Central memory CD8-positive, alpha-beta T cell (primary cell): ENCODE measurements at regions not wholly inside any gene's neighbourhood (a gene's known extent, or its start where the extent isn't known, plus 50 kb on each side); places are given as distances from the start of the nearest gene placed in this dataset.

Source experiments
- ATAC-seq: fragments of 150-1000 bp; cut with Tn5 transposase; replicated peaks from 2 replicates; pipeline ENCODE4 v1.10.0; 2022; ENCODE audit warnings: mild to moderate bottlenecking, moderate FRiP score, moderate number of reproducible peaks; ENCODE audit not compliant: poor library complexity, severe bottlenecking; ENCODE audit errors: extremely low read depth
- DNase-seq, 2 donors: peaks; one replicate each; pipeline ENCODE4 v3.0.0; 2021; ENCODE audit warnings: low spot score in 2 of 2
- H3K27ac Mint-ChIP-seq: one replicate; pipeline ENCODE4 v1.8.0; 2022; ENCODE audit warnings: low read depth, mild to moderate bottlenecking, moderate library complexity, mixed read lengths
- H3K27me3 Mint-ChIP-seq: one replicate; pipeline ENCODE4 v1.8.0; 2022; ENCODE audit warnings: mixed read lengths
- H3K36me3 Mint-ChIP-seq: one replicate; pipeline ENCODE4 v1.8.0; 2022; ENCODE audit warnings: mild to moderate bottlenecking, moderate library complexity, mixed read lengths; ENCODE audit not compliant: insufficient read depth
- H3K4me1 Mint-ChIP-seq: one replicate; pipeline ENCODE4 v1.8.0; 2022; ENCODE audit warnings: mixed read lengths
- H3K4me3 Mint-ChIP-seq: one replicate; pipeline ENCODE4 v1.8.0; 2022; ENCODE audit warnings: mild to moderate bottlenecking, moderate library complexity, mixed read lengths
- H3K9me3 Mint-ChIP-seq: one replicate; pipeline ENCODE4 v1.8.0; 2022; ENCODE audit warnings: mixed read lengths

- no peak for DNase-seq
- Mint-ChIP-seq H3K4me1 (no peaks in the 10 kb centered on the region), H3K9me3 (peaks cover 5% of the 10 kb centered on the region), H3K4me3 (no peak overlapping the region), H3K36me3 (peaks cover 5% of the 10 kb centered on the region), H3K27me3 (no peaks in the 10 kb centered on the region), H3K27ac (no peak overlapping the region)
- no peak for ATAC-seq
Measured at GRCh38 chr5:7210549-7210948, 185.4 kb upstream of the ADCY2 start.

GRCh38 chr5:7213525-7213924 is 182.4 kb upstream of the ADCY2 start:
- no peak for ATAC-seq
- H3K4me1 Mint-ChIP-seq, result no peaks in the 10 kb centered on the region
- H3K4me3 Mint-ChIP-seq, result no peak overlapping the region

GRCh38 chr5:7214906-7215416 is 181.0 kb upstream of the ADCY2 start:
- Mint-ChIP-seq H3K36me3 (peaks cover 3% of the 10 kb centered on the region), H3K27me3 (no peaks in the 10 kb centered on the region), H3K4me3 (no peak overlapping the region), H3K9me3 (no peaks in the 10 kb centered on the region), H3K27ac (no peak overlapping the region), H3K4me1 (no peaks in the 10 kb centered on the region)
- ATAC-seq, result no peak
- no peak for DNase-seq

More at GRCh38 chr5:7213525-7213924, 182.4 kb upstream of the ADCY2 start:
- no peak overlapping the region for H3K27ac Mint-ChIP-seq
- H3K9me3 Mint-ChIP-seq, result no peaks in the 10 kb centered on the region
- DNase-seq, result no peak
- H3K27me3 Mint-ChIP-seq, result no peaks in the 10 kb centered on the region
- H3K36me3 Mint-ChIP-seq, result peaks cover 5% of the 10 kb centered on the region

- peaks cover 3% of the 10 kb centered on the region for H3K36me3 Mint-ChIP-seq
- H3K4me3 Mint-ChIP-seq, result no peak overlapping the region
- H3K4me1 Mint-ChIP-seq, result no peaks in the 10 kb centered on the region
- H3K9me3 Mint-ChIP-seq, result no peaks in the 10 kb centered on the region
- no peaks in the 10 kb centered on the region for H3K27me3 Mint-ChIP-seq
- no peak overlapping the region for H3K27ac Mint-ChIP-seq
- DNase-seq (no peak), ATAC-seq (no peak)
Measured at GRCh38 chr5:7218141-7218540, 177.8 kb upstream of the ADCY2 start.

GRCh38 chr5:7220156-7220555 is 175.8 kb upstream of the ADCY2 start:
- Mint-ChIP-seq H3K27me3 (no peaks in the 10 kb centered on the region), H3K27ac (no peak overlapping the region), H3K36me3 (no peaks in the 10 kb centered on the region), H3K4me3 (no peak overlapping the region), H3K9me3 (no peaks in the 10 kb centered on the region), H3K4me1 (no peaks in the 10 kb centered on the region)
- no peak for DNase-seq
- no peak for ATAC-seq

- no peak for DNase-seq
- Mint-ChIP-seq H3K27me3 (no peaks in the 10 kb centered on the region), H3K4me3 (no peak overlapping the region), H3K36me3 (no peaks in the 10 kb centered on the region), H3K9me3 (no peaks in the 10 kb centered on the region), H3K4me1 (no peaks in the 10 kb centered on the region), H3K27ac (no peak overlapping the region)
- no peak for ATAC-seq
Measured at GRCh38 chr5:7221041-7221440, 174.9 kb upstream of the ADCY2 start.

GRCh38 chr5:7225826-7226225 is 170.1 kb upstream of the ADCY2 start:
- DNase-seq (no peak), ATAC-seq (no peak)
- Mint-ChIP-seq H3K4me1 (no peaks in the 10 kb centered on the region), H3K4me3 (no peak overlapping the region), H3K9me3 (peaks cover 6% of the 10 kb centered on the region), H3K27ac (no peak overlapping the region), H3K27me3 (no peaks in the 10 kb centered on the region), H3K36me3 (no peaks in the 10 kb centered on the region)

- H3K4me3 Mint-ChIP-seq, result no peak overlapping the region
- H3K9me3 Mint-ChIP-seq, result peaks cover 4% of the 10 kb centered on the region
- H3K27ac Mint-ChIP-seq, result no peak overlapping the region
- no peaks in the 10 kb centered on the region for H3K4me1 Mint-ChIP-seq
- DNase-seq (no peak), ATAC-seq (no peak)
- H3K36me3 Mint-ChIP-seq, result peaks cover 2% of the 10 kb centered on the region
- H3K27me3 Mint-ChIP-seq, result no peaks in the 10 kb centered on the region
Measured at GRCh38 chr5:7242118-7242710, 153.7 kb upstream of the ADCY2 start.

- Mint-ChIP-seq H3K9me3 (no peaks in the 10 kb centered on the region), H3K27me3 (no peaks in the 10 kb centered on the region), H3K4me3 (no peak overlapping the region), H3K36me3 (peaks cover 2% of the 10 kb centered on the region), H3K4me1 (no peaks in the 10 kb centered on the region), H3K27ac (no peak overlapping the region)
- DNase-seq (no peak), ATAC-seq (no peak)
Measured at GRCh38 chr5:7244208-7244607, 151.7 kb upstream of the ADCY2 start.

GRCh38 chr5:7245121-7245651 is 150.8 kb upstream of the ADCY2 start:
- Mint-ChIP-seq H3K27me3 (no peaks in the 10 kb centered on the region), H3K4me3 (no peak overlapping the region), H3K9me3 (no peaks in the 10 kb centered on the region), H3K36me3 (peaks cover under 1% of the 10 kb centered on the region), H3K4me1 (no peaks in the 10 kb centered on the region), H3K27ac (no peak overlapping the region)
- ATAC-seq (no peak), DNase-seq (no peak)

- Mint-ChIP-seq H3K4me1 (no peaks in the 10 kb centered on the region), H3K36me3 (no peaks in the 10 kb centered on the region), H3K4me3 (no peak overlapping the region), H3K27ac (no peak overlapping the region), H3K9me3 (no peaks in the 10 kb centered on the region), H3K27me3 (no peaks in the 10 kb centered on the region)
- DNase-seq, result no peak
- ATAC-seq, result no peak
Measured at GRCh38 chr5:7246287-7246686, 149.7 kb upstream of the ADCY2 start.

GRCh38 chr5:7250004-7250403 is 145.9 kb upstream of the ADCY2 start:
- no peak for ATAC-seq
- H3K36me3 Mint-ChIP-seq, result no peaks in the 10 kb centered on the region
- H3K27me3 Mint-ChIP-seq, result no peaks in the 10 kb centered on the region
- H3K9me3 Mint-ChIP-seq, result no peaks in the 10 kb centered on the region
- no peak overlapping the region for H3K27ac Mint-ChIP-seq
- H3K4me1 Mint-ChIP-seq, result no peaks in the 10 kb centered on the region
- no peak for DNase-seq
- H3K4me3 Mint-ChIP-seq, result no peak overlapping the region

- H3K4me1 Mint-ChIP-seq, result no peaks in the 10 kb centered on the region
- no peaks in the 10 kb centered on the region for H3K27me3 Mint-ChIP-seq
- no peaks in the 10 kb centered on the region for H3K9me3 Mint-ChIP-seq
- no peak overlapping the region for H3K27ac Mint-ChIP-seq
- no peak for DNase-seq
- H3K36me3 Mint-ChIP-seq, result no peaks in the 10 kb centered on the region
- ATAC-seq, result no peak
- H3K4me3 Mint-ChIP-seq, result no peak overlapping the region
Measured at GRCh38 chr5:7250611-7251010, 145.3 kb upstream of the ADCY2 start.
